ENCODE measurements at regions not wholly inside any gene's neighbourhood (a gene's known extent, or its start where the extent isn't known, plus 50 kb on each side); places are given as distances from the start of the nearest gene placed in this dataset.

DNA sequence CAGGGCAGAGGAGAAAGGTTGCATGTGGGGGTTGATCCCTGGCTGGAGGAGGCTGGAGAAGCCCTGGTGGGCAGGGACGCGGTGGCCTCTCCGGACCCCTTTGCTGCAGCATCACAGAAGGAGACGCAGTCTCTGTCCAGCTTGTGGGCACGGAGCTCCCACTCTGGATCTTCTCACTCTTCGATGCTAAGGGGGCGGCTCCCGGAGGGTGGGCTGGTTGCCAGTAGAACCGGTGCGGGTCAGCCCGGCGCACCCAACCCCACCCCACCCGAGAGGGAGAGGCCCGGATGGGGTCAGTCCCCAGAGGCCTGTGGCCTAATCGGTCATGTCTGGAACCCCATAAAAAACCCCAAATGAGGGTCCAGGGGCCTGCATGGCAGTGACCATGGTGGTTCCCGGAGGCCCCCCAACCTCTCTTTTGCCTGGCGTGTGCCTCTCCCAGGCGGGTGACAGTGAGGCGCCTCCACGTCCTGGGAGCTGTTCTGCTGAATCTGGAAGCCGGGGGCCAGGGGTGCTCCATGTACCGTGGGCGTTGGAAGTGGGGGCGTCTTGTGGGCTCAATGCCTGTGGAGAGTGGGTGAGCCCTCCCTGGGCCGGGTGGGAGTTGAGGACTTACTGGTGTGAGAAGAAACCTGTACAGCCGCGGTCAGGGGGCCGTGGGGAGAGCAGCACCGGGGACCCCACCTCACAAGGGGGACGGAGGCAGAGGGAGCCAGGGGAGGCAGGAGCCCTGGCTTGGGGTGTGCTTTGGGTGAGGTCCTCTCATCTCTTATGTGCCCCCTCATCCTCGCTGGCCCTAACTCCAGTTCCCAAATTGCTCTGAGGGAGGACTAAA is 79.6 kb downstream of the RTP5 start (continued):
- no peak for TF ChIP-seq MEF2A (IDR thresholded peaks at IDR 0.05; ENCODE audit: insufficient read depth, low read depth, low read length)
- no peak for TF ChIP-seq MYC (IDR thresholded peaks at IDR 0.05; ENCODE audit: insufficient read depth, insufficient read length, insufficient replicate concordance, low read length, severe bottlenecking)

DNA sequence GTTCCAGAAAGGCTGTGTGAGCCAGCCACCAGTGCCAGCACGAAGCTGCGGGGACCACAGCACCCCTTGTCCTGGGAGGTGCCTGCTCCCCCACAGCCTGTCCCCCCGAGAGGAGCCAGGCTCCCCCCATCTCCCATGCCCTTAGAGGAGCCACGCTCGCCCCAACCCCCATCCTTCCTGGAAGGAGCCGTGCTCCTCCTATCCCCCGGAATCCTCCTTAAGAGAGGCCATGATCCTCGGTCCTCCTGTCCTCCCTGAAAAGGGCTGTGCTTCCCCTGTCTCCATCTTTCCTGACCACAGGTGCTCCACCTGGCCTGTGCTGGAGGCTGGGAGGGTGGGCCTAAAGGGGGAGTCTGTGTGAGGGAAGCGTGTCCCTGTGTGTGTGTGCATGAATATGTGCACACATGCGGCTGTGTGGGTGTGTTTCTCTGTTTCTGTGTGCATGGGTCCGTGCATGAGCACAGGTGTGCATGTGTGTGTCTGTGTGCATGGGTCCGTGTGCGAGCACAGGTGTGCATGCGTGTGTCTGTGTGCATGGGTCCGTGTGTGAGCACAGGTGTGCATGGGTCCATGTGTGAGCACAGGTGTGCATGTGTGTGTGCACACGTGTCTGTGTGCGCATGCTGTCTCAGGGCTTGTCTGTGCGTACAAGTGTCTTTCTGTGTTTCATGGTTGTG is 80.3 kb downstream of the RTP5 start:
- Histone ChIP-seq H3K4me1 (ENCODE audit: control insufficient read depth, insufficient read depth, low read length) (no peaks in the 10 kb centered on the region), H3K9me3 (replicated peaks; ENCODE audit: control insufficient read depth, insufficient read depth, low read length) (no peaks in the 10 kb centered on the region; the same call in 2 of the 3 replicates), H3K27me3 (replicated peaks in 1 of 2; ENCODE audit: control insufficient read depth in 2 of 2, insufficient read depth in 2 of 2, low read length in 1 of 2) (no peaks in the 10 kb centered on the region), H4K20me1 (ENCODE audit: control insufficient read depth, insufficient read depth) (no peaks in the 10 kb centered on the region), H2AFZ (ENCODE audit: control insufficient read depth, low read depth, low read length) (no peak overlapping the region), H3K79me2 (ENCODE audit: control insufficient read depth, insufficient read depth, low read length) (no peaks in the 10 kb centered on the region), H3K9ac (ENCODE audit: control insufficient read depth, insufficient read depth, low read length) (no peak overlapping the region), H3K36me3 (ENCODE audit: control insufficient read depth in 2 of 2, insufficient read depth in 2 of 2, low read length in 1 of 2) (no peaks in the 10 kb centered on the region), H3K27ac (ENCODE audit: control insufficient read depth, insufficient read depth) (no peak overlapping the region), H3K4me3 (no peak overlapping the region), H3K4me2 (ENCODE audit: control insufficient read depth, insufficient read depth) (no peak overlapping the region)
- CTCF ChIA-PET, result no interaction called here
- FAIRE-seq, result no peak
- SMC1A ChIA-PET (ENCODE audit: uncharacterized antibody, unreplicated experiment), result no interaction called here
- intact Hi-C loops (cut with micrococcal nuclease; ENCODE audit: unreplicated experiment), result no loop called here
- in situ Hi-C loops (cut with MboI), result no loop called here
- no peak for DNase-seq (ENCODE audit: low read depth, low spot score)
- 58% methylated on average over 18 of the region's 18 CpGs for WGBS (ENCODE audit: insufficient coverage, insufficient replicate concordance, low lambda C conversion rate, missing lambda C conversion rate)
- POLR2A ChIA-PET, result no interaction called here
- ATAC-seq, result no peak; the same call in 2 of the 3 replicates
- RAD21 ChIA-PET (ENCODE audit: unreplicated experiment), result no interaction called here
- no TSS peak for BruUV-seq (replicated peaks)
- TF ChIP-seq, protein P1, sequence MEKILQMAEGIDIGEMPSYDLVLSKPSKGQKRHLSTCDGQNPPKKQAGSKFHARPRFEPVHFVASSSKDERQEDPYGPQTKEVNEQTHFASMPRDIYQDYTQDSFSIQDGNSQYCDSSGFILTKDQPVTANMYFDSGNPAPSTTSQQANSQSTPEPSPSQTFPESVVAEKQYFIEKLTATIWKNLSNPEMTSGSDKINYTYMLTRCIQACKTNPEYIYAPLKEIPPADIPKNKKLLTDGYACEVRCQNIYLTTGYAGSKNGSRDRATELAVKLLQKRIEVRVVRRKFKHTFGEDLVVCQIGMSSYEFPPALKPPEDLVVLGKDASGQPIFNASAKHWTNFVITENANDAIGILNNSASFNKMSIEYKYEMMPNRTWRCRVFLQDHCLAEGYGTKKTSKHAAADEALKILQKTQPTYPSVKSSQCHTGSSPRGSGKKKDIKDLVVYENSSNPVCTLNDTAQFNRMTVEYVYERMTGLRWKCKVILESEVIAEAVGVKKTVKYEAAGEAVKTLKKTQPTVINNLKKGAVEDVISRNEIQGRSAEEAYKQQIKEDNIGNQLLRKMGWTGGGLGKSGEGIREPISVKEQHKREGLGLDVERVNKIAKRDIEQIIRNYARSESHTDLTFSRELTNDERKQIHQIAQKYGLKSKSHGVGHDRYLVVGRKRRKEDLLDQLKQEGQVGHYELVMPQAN (conservative IDR thresholded peaks at IDR 0.05), result no peak
- TF ChIP-seq BCL3 (IDR thresholded peaks at IDR 0.05; ENCODE audit: borderline replicate concordance, insufficient read depth, low read depth, low read length, poor library complexity, severe bottlenecking) (peak; percentile 64), PAX8 (IDR thresholded peaks at IDR 0.05) (no peak), CBX5 (IDR thresholded peaks at IDR 0.05; ENCODE audit: low read depth) (no peak), ZNF622 (IDR thresholded peaks at IDR 0.05) (no peak), HDAC6 (IDR thresholded peaks at IDR 0.05; ENCODE audit: unreplicated experiment) (no peak), PBX3 (IDR thresholded peaks at IDR 0.05; ENCODE audit: insufficient replicate concordance, low read depth, low read length) (peak; percentile 25), NR2C1 (IDR thresholded peaks at IDR 0.05) (no peak), RFX5 (IDR thresholded peaks at IDR 0.05; ENCODE audit: low read depth, low read length) (no peak)
- TF ChIP-seq, protein P2, sequence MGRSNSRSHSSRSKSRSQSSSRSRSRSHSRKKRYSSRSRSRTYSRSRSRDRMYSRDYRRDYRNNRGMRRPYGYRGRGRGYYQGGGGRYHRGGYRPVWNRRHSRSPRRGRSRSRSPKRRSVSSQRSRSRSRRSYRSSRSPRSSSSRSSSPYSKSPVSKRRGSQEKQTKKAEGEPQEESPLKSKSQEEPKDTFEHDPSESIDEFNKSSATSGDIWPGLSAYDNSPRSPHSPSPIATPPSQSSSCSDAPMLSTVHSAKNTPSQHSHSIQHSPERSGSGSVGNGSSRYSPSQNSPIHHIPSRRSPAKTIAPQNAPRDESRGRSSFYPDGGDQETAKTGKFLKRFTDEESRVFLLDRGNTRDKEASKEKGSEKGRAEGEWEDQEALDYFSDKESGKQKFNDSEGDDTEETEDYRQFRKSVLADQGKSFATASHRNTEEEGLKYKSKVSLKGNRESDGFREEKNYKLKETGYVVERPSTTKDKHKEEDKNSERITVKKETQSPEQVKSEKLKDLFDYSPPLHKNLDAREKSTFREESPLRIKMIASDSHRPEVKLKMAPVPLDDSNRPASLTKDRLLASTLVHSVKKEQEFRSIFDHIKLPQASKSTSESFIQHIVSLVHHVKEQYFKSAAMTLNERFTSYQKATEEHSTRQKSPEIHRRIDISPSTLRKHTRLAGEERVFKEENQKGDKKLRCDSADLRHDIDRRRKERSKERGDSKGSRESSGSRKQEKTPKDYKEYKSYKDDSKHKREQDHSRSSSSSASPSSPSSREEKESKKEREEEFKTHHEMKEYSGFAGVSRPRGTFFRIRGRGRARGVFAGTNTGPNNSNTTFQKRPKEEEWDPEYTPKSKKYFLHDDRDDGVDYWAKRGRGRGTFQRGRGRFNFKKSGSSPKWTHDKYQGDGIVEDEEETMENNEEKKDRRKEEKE (IDR thresholded peaks at IDR 0.05), result no peak
